Liver (tissue), 2 donors: ENCODE measurements at regions not wholly inside any gene's neighbourhood (a gene's known extent, or its start where the extent isn't known, plus 50 kb on each side); places are given as distances from the start of the nearest gene placed in this dataset.

Experiments used
- TF ChIP-seq, protein P1 (sequence below): fragments of 150-350 bp; IDR thresholded peaks from 2 replicates; pipeline ENCODE4 v1.5.1; 2017; ENCODE audit warnings: improper control_type of control experiment, low read depth, low read length; ENCODE audit not compliant: missing input control
- TF ChIP-seq, protein P2 (sequence below): IDR thresholded peaks from 2 replicates; pipeline ENCODE4 v1.6.1; 2016; ENCODE audit warnings: antibody characterized with exemption, mild to moderate bottlenecking
- donor health status: healthy.

DNA sequence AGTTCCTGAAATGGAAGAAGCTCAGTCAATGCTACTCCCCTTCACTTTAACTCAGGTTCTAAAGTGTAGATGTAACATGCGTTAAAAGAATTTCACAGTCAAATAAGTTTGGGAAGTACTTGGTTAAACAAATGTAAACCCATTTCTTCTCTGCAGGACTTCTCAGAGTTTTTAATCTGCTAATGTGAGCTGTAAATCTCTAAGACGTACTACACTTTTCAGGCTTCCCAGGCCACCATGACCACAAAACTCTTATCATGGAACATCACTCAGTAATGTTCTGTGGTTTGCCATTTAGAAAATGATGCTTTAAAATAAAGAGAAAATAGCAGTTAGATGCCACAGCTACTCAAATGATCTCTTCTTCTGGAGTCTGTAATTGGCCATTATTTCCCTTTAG is 104.3 kb downstream of the HHIPL2 start:
- TF ChIP-seq, protein P1, sequence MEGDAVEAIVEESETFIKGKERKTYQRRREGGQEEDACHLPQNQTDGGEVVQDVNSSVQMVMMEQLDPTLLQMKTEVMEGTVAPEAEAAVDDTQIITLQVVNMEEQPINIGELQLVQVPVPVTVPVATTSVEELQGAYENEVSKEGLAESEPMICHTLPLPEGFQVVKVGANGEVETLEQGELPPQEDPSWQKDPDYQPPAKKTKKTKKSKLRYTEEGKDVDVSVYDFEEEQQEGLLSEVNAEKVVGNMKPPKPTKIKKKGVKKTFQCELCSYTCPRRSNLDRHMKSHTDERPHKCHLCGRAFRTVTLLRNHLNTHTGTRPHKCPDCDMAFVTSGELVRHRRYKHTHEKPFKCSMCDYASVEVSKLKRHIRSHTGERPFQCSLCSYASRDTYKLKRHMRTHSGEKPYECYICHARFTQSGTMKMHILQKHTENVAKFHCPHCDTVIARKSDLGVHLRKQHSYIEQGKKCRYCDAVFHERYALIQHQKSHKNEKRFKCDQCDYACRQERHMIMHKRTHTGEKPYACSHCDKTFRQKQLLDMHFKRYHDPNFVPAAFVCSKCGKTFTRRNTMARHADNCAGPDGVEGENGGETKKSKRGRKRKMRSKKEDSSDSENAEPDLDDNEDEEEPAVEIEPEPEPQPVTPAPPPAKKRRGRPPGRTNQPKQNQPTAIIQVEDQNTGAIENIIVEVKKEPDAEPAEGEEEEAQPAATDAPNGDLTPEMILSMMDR = no peak
- TF ChIP-seq, protein P2, sequence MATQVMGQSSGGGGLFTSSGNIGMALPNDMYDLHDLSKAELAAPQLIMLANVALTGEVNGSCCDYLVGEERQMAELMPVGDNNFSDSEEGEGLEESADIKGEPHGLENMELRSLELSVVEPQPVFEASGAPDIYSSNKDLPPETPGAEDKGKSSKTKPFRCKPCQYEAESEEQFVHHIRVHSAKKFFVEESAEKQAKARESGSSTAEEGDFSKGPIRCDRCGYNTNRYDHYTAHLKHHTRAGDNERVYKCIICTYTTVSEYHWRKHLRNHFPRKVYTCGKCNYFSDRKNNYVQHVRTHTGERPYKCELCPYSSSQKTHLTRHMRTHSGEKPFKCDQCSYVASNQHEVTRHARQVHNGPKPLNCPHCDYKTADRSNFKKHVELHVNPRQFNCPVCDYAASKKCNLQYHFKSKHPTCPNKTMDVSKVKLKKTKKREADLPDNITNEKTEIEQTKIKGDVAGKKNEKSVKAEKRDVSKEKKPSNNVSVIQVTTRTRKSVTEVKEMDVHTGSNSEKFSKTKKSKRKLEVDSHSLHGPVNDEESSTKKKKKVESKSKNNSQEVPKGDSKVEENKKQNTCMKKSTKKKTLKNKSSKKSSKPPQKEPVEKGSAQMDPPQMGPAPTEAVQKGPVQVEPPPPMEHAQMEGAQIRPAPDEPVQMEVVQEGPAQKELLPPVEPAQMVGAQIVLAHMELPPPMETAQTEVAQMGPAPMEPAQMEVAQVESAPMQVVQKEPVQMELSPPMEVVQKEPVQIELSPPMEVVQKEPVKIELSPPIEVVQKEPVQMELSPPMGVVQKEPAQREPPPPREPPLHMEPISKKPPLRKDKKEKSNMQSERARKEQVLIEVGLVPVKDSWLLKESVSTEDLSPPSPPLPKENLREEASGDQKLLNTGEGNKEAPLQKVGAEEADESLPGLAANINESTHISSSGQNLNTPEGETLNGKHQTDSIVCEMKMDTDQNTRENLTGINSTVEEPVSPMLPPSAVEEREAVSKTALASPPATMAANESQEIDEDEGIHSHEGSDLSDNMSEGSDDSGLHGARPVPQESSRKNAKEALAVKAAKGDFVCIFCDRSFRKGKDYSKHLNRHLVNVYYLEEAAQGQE = no peak
